Muscle layer of colon (tissue), 2 donors: ENCODE measurements at regions not wholly inside any gene's neighbourhood (a gene's known extent, or its start where the extent isn't known, plus 50 kb on each side); places are given as distances from the start of the nearest gene placed in this dataset.

Experiments
- H3K27ac ChIP-seq: one replicate; pipeline ENCODE4 v1.7.0; 2013; ENCODE audit warnings: low read depth, mild to moderate bottlenecking, low read length, moderate library complexity
- H3K27me3 ChIP-seq, 2 donors: one replicate each; pipeline ENCODE4 v1.7.0; 2013; ENCODE audit warnings: low read length in 2 of 2, mild to moderate bottlenecking in 2 of 2; ENCODE audit not compliant: insufficient read depth in 2 of 2, control insufficient read depth in 1 of 2
- H3K36me3 ChIP-seq: one replicate; pipeline ENCODE4 v1.7.0; 2013; ENCODE audit warnings: mild to moderate bottlenecking, low read length; ENCODE audit not compliant: insufficient read depth
- H3K4me1 ChIP-seq: one replicate; pipeline ENCODE4 v1.7.0; 2013; ENCODE audit warnings: mild to moderate bottlenecking, low read length; ENCODE audit not compliant: insufficient read depth
- H3K4me3 ChIP-seq, 2 donors: one replicate each; pipeline ENCODE4 v1.7.0; 2013; ENCODE audit warnings: low read length in 2 of 2, low read depth in 1 of 2, mild to moderate bottlenecking in 1 of 2, moderate library complexity in 1 of 2
- H3K9ac ChIP-seq: one replicate; pipeline ENCODE4 v1.7.0; 2013; ENCODE audit warnings: low read length
- H3K9me3 ChIP-seq: one replicate; pipeline ENCODE4 v1.7.0; 2013; ENCODE audit warnings: mild to moderate bottlenecking, low read length
- donor health status: abdominal sarcoma.
- donor health status: Adenocarcinoma of cecum.

GRCh38 chr16:63287401-63287800 lies 1251.2 kb upstream of the CDH8 start:
- H3K27me3 ChIP-seq = no peaks in the 10 kb centered on the region

GRCh38 chr16:63283721-63284120 lies 1247.5 kb upstream of the CDH8 start:
- Histone ChIP-seq H3K36me3 (no peaks in the 10 kb centered on the region), H3K4me3 (no peak overlapping the region), H3K9ac (no peak overlapping the region), H3K27me3 (no peaks in the 10 kb centered on the region), H3K27ac (no peak overlapping the region), H3K9me3 (no peaks in the 10 kb centered on the region), H3K4me1 (no peaks in the 10 kb centered on the region)

More at GRCh38 chr16:63287401-63287800, 1251.2 kb upstream of the CDH8 start:
- no peak overlapping the region for H3K27ac ChIP-seq
- no peaks in the 10 kb centered on the region for H3K4me1 ChIP-seq
- no peaks in the 10 kb centered on the region for H3K9me3 ChIP-seq
- no peak overlapping the region for H3K4me3 ChIP-seq
- H3K9ac ChIP-seq = no peak overlapping the region
- H3K36me3 ChIP-seq = no peaks in the 10 kb centered on the region

- H3K36me3 ChIP-seq = no peaks in the 10 kb centered on the region
- no peak overlapping the region for H3K4me3 ChIP-seq
- no peaks in the 10 kb centered on the region for H3K4me1 ChIP-seq
- H3K9ac ChIP-seq = no peak overlapping the region
- H3K9me3 ChIP-seq = no peaks in the 10 kb centered on the region
- no peak overlapping the region for H3K27ac ChIP-seq
- no peaks in the 10 kb centered on the region for H3K27me3 ChIP-seq
These were observed 1208.4 kb upstream of the CDH8 start for GRCh38 chr16:63244631-63245030.

- H3K9ac ChIP-seq = no peak overlapping the region
- H3K4me3 ChIP-seq = no peak overlapping the region
- no peaks in the 10 kb centered on the region for H3K4me1 ChIP-seq
- no peaks in the 10 kb centered on the region for H3K27me3 ChIP-seq
- H3K9me3 ChIP-seq = no peaks in the 10 kb centered on the region
- H3K36me3 ChIP-seq = no peaks in the 10 kb centered on the region
- H3K27ac ChIP-seq = no peak overlapping the region
These were observed 1205.3 kb upstream of the CDH8 start for GRCh38 chr16:63241497-63242028.

GRCh38 chr16:63239065-63239570 lies 1202.9 kb upstream of the CDH8 start:
- Histone ChIP-seq H3K4me1 (no peaks in the 10 kb centered on the region), H3K4me3 (no peak overlapping the region), H3K9ac (no peak overlapping the region), H3K27ac (no peak overlapping the region), H3K27me3 (peaks cover 0 to 4% of the 10 kb centered on the region in 2 donors), H3K36me3 (no peaks in the 10 kb centered on the region), H3K9me3 (no peaks in the 10 kb centered on the region)

GRCh38 chr16:63230421-63231040 lies 1194.3 kb upstream of the CDH8 start:
- no peaks in the 10 kb centered on the region for H3K9me3 ChIP-seq
- no peaks in the 10 kb centered on the region for H3K4me1 ChIP-seq
- H3K9ac ChIP-seq = no peak overlapping the region
- H3K4me3 ChIP-seq = no peak overlapping the region
- H3K27me3 ChIP-seq = no peaks in the 10 kb centered on the region
- no peaks in the 10 kb centered on the region for H3K36me3 ChIP-seq
- H3K27ac ChIP-seq = no peak overlapping the region

GRCh38 chr16:63228259-63228658 lies 1192.0 kb upstream of the CDH8 start:
- Histone ChIP-seq H3K9me3 (no peaks in the 10 kb centered on the region), H3K4me3 (no peak overlapping the region), H3K36me3 (no peaks in the 10 kb centered on the region), H3K9ac (no peak overlapping the region), H3K27ac (no peak overlapping the region), H3K27me3 (no peaks in the 10 kb centered on the region), H3K4me1 (no peaks in the 10 kb centered on the region)

- Histone ChIP-seq H3K36me3 (no peaks in the 10 kb centered on the region), H3K9me3 (no peaks in the 10 kb centered on the region), H3K4me3 (no peak overlapping the region), H3K9ac (no peak overlapping the region), H3K4me1 (no peaks in the 10 kb centered on the region), H3K27me3 (no peaks in the 10 kb centered on the region), H3K27ac (no peak overlapping the region)
These were observed 1187.6 kb upstream of the CDH8 start for GRCh38 chr16:63223851-63224250.

- no peak overlapping the region for H3K9ac ChIP-seq
- no peaks in the 10 kb centered on the region for H3K9me3 ChIP-seq
These were observed 1180.6 kb upstream of the CDH8 start for GRCh38 chr16:63216696-63217423.

GRCh38 chr16:63201851-63202250 lies 1165.6 kb upstream of the CDH8 start:
- Histone ChIP-seq H3K4me1 (no peaks in the 10 kb centered on the region), H3K9me3 (no peaks in the 10 kb centered on the region), H3K27ac (no peak overlapping the region), H3K9ac (no peak overlapping the region), H3K4me3 (no peak overlapping the region), H3K27me3 (no peaks in the 10 kb centered on the region), H3K36me3 (no peaks in the 10 kb centered on the region)

More at GRCh38 chr16:63216696-63217423, 1180.6 kb upstream of the CDH8 start:
- Histone ChIP-seq H3K27me3 (no peaks in the 10 kb centered on the region), H3K4me3 (no peak overlapping the region), H3K36me3 (no peaks in the 10 kb centered on the region), H3K4me1 (no peaks in the 10 kb centered on the region), H3K27ac (no peak overlapping the region)

GRCh38 chr16:63200940-63201339 lies 1164.7 kb upstream of the CDH8 start:
- Histone ChIP-seq H3K9me3 (no peaks in the 10 kb centered on the region), H3K9ac (no peak overlapping the region), H3K36me3 (no peaks in the 10 kb centered on the region), H3K27ac (no peak overlapping the region), H3K4me3 (no peak overlapping the region), H3K4me1 (no peaks in the 10 kb centered on the region), H3K27me3 (no peaks in the 10 kb centered on the region)
